SK-N-SH treated with all-trans-retinoic acid at 6 μM for 48 hours (cell line): ENCODE measurements at regions not wholly inside any gene's neighbourhood (a gene's known extent, or its start where the extent isn't known, plus 50 kb on each side); places are given as distances from the start of the nearest gene placed in this dataset.
A peak's percentile ranks its signal among the peaks of the same experiment; 100 is the strongest.
"Not testable (repeated sequence)": the region's sequence is repeated elsewhere in the genome, so short reads cannot be mapped to it uniquely, and the experiment has no call there.

Experiments used
- ATAC-seq: fragments of 200-7000 bp; cut with Tn5 transposase; 3 replicates; pipeline ENCODE4 v1.9.1; 2020; ENCODE audit warnings: mild to moderate bottlenecking, moderate library complexity
- CREB5 ChIP-seq: fragments of 250-450 bp; sonication (Bioruptor Pico); IDR thresholded peaks from 2 replicates; pipeline ENCODE4 v1.5.1; 2020; ENCODE audit warnings: low read depth, mild to moderate bottlenecking, moderate library complexity
- CSRNP3 ChIP-seq: fragments of 250-450 bp; sonication (Bioruptor Pico); IDR thresholded peaks from 2 replicates; pipeline ENCODE4 v1.5.1; 2021; ENCODE audit warnings: mild to moderate bottlenecking, moderate library complexity
- GLIS3 ChIP-seq: fragments of 250-450 bp; sonication (Bioruptor Pico); IDR thresholded peaks from 2 replicates; pipeline ENCODE4 v1.5.0; 2020; ENCODE audit warnings: mild to moderate bottlenecking, moderate library complexity
- ISL1 ChIP-seq: fragments of 250-450 bp; sonication (Bioruptor Pico); IDR thresholded peaks from 2 replicates; pipeline ENCODE4 v2.1.2; 2022; ENCODE audit warnings: mild to moderate bottlenecking, moderate library complexity
- OSR1 ChIP-seq: fragments of 250-450 bp; sonication (Bioruptor Pico); IDR thresholded peaks from 2 replicates; pipeline ENCODE4 v1.8.0; 2022; ENCODE audit warnings: moderate library complexity, mild to moderate bottlenecking, inconsistent platforms
- PATZ1 ChIP-seq: fragments of 250-450 bp; sonication (Bioruptor Pico); IDR thresholded peaks from 2 replicates; pipeline ENCODE4 v1.8.0; 2020; ENCODE audit warnings: mild to moderate bottlenecking, moderate library complexity, borderline replicate concordance
- RARB ChIP-seq: fragments of 250-450 bp; sonication (Bioruptor Pico); IDR thresholded peaks from 2 replicates; pipeline ENCODE4 v1.8.0; 2021; ENCODE audit warnings: mild to moderate bottlenecking, moderate library complexity
- SNAI2 ChIP-seq: fragments of 250-450 bp; sonication (Bioruptor Pico); IDR thresholded peaks from 2 replicates; pipeline ENCODE4 v1.5.0; 2020; ENCODE audit warnings: mild to moderate bottlenecking, moderate library complexity
- TCF4 ChIP-seq: fragments of 250-450 bp; sonication (Bioruptor Pico); IDR thresholded peaks from 2 replicates; pipeline ENCODE4 v1.8.0; 2021; ENCODE audit warnings: mild to moderate bottlenecking, moderate library complexity, borderline replicate concordance
- TSHZ2 ChIP-seq: fragments of 250-450 bp; sonication (Bioruptor Pico); IDR thresholded peaks from 2 replicates; pipeline ENCODE4 v1.5.0; 2020; ENCODE audit warnings: mild to moderate bottlenecking, moderate library complexity
- ZC3H10 ChIP-seq: fragments of 250-450 bp; sonication (Bioruptor Pico); IDR thresholded peaks from 2 replicates; pipeline ENCODE4 v1.5.1; 2021; ENCODE audit warnings: mild to moderate bottlenecking, moderate library complexity
- ZFP3 ChIP-seq: fragments of 250-450 bp; sonication (Bioruptor Pico); IDR thresholded peaks from 2 replicates; pipeline ENCODE4 v1.5.0; 2020; ENCODE audit warnings: mild to moderate bottlenecking, moderate library complexity
- ZNF70 ChIP-seq: fragments of 450-650 bp; formaldehyde crosslinking; IDR thresholded peaks from 2 replicates; pipeline ENCODE4 v1.5.0; 2020; ENCODE audit warnings: mild to moderate bottlenecking, moderate library complexity
- ZNF8 ChIP-seq: fragments of 450-650 bp; formaldehyde crosslinking; IDR thresholded peaks from 2 replicates; pipeline ENCODE4 v1.5.0; 2020; ENCODE audit warnings: mild to moderate bottlenecking, moderate library complexity

- ATAC-seq: peak; percentile 83
These were observed 181.2 kb downstream of the ZNF92 start for GRCh38 chr7:65554553-65555476.

- ATAC-seq: not testable (repeated sequence)
These were observed 184.9 kb downstream of the ZNF92 start for GRCh38 chr7:65558584-65558983.

GRCh38 chr7:65561786-65562372 is 188.2 kb downstream of the ZNF92 start:
- ATAC-seq: not testable (repeated sequence)

- ATAC-seq: peak; percentile 75
These were observed 188.9 kb downstream of the ZNF92 start for GRCh38 chr7:65562522-65562921.

- ATAC-seq: not testable (repeated sequence)
These were observed 189.7 kb downstream of the ZNF92 start for GRCh38 chr7:65563333-65563732.

- peak; percentile 46 for ATAC-seq
These were observed 194.6 kb downstream of the ZNF92 start for GRCh38 chr7:65568226-65568625.

GRCh38 chr7:65570990-65571389 is 197.3 kb downstream of the ZNF92 start:
- ATAC-seq: not testable (repeated sequence)

GRCh38 chr7:65572581-65572980 is 198.9 kb downstream of the ZNF92 start:
- peak; percentile 52 for ATAC-seq

- ATAC-seq: not testable (repeated sequence)
These were observed 202.7 kb downstream of the ZNF92 start for GRCh38 chr7:65576370-65576769.

GRCh38 chr7:65582518-65583119 is 209.0 kb downstream of the ZNF92 start:
- ATAC-seq: not testable (repeated sequence)

GRCh38 chr7:65602495-65602894 is 228.8 kb downstream of the ZNF92 start:
- ATAC-seq: not testable (repeated sequence)

- no peak for ATAC-seq
- TF ChIP-seq GLIS3 (CRISPR knock-in tag): no peak
- no peak for TF ChIP-seq TCF4 (CRISPR knock-in tag)
- TF ChIP-seq RARB (CRISPR knock-in tag): no peak
- no peak for TF ChIP-seq CREB5 (CRISPR knock-in tag)
- TF ChIP-seq PATZ1 (CRISPR knock-in tag): no peak
- no peak for TF ChIP-seq TSHZ2 (CRISPR knock-in tag)
- no peak for TF ChIP-seq OSR1 (CRISPR knock-in tag)
- TF ChIP-seq ZNF8: no peak
- TF ChIP-seq ZC3H10 (CRISPR knock-in tag): no peak
- no peak for TF ChIP-seq ZNF70
- TF ChIP-seq ISL1 (CRISPR knock-in tag): no peak
- TF ChIP-seq CSRNP3 (CRISPR knock-in tag): no peak
- TF ChIP-seq ZFP3 (CRISPR knock-in tag): no peak
- no peak for TF ChIP-seq SNAI2 (CRISPR knock-in tag)
These were observed 235.5 kb downstream of the ZNF92 start for GRCh38 chr7:65609131-65609530.
